Activated B cell treated with CpG ODN at 0.5 μM for 24 hours (primary cell): ENCODE measurements at regions not wholly inside any gene's neighbourhood (a gene's known extent, or its start where the extent isn't known, plus 50 kb on each side); places are given as distances from the start of the nearest gene placed in this dataset.

Experiments used
- ATAC-seq: fragments of 200-7000 bp; cut with Tn5 transposase; one replicate; pipeline ENCODE4 v1.10.0; 2021; ENCODE audit warnings: low read depth, mild to moderate bottlenecking, moderate library complexity
- CTCF ChIA-PET: fragments of 350-600 bp; sonication (Branson Sonifier 250); formaldehyde crosslinking; loops from one replicate; lab custom pipeline; 2021; ENCODE audit warnings: antibody characterized with exemption; lab: Charles Lee
- POLR2A ChIA-PET: fragments of 350-600 bp; sonication (Branson Sonifier 250); formaldehyde crosslinking; loops from one replicate; lab custom pipeline; 2021; ENCODE audit warnings: antibody characterized with exemption; lab: Charles Lee
- DNase-seq: peaks from one replicate; pipeline ENCODE4 v3.0.0; 2022
- H3K27ac Mint-ChIP-seq: one replicate; pipeline ENCODE4 v1.8.0; 2020; ENCODE audit warnings: mixed read lengths
- H3K27me3 Mint-ChIP-seq: one replicate; pipeline ENCODE4 v1.8.0; 2021; ENCODE audit warnings: mixed read lengths
- H3K36me3 Mint-ChIP-seq: one replicate; pipeline ENCODE4 v1.8.0; 2021; ENCODE audit warnings: low read depth, mixed read lengths
- H3K4me1 Mint-ChIP-seq: one replicate; pipeline ENCODE4 v1.8.0; 2021; ENCODE audit warnings: mixed read lengths
- H3K4me3 Mint-ChIP-seq: one replicate; pipeline ENCODE4 v1.8.0; 2020; ENCODE audit warnings: mild to moderate bottlenecking, mixed read lengths
- H3K9me3 Mint-ChIP-seq: one replicate; pipeline ENCODE4 v1.8.0; 2020; ENCODE audit warnings: mixed read lengths
- intact Hi-C: fragments of 100-400 bp; cut with micrococcal nuclease; formaldehyde crosslinking; loops from one replicate; pipeline ENCODE4 v1.15.1; 2024
- TF ChIP-seq, protein P1 (sequence below): fragments of 200-600 bp; IDR thresholded peaks from one replicate; pipeline ENCODE4 v1.8.0; 2022; ENCODE audit warnings: antibody characterized with exemption, mild to moderate bottlenecking

DNA sequence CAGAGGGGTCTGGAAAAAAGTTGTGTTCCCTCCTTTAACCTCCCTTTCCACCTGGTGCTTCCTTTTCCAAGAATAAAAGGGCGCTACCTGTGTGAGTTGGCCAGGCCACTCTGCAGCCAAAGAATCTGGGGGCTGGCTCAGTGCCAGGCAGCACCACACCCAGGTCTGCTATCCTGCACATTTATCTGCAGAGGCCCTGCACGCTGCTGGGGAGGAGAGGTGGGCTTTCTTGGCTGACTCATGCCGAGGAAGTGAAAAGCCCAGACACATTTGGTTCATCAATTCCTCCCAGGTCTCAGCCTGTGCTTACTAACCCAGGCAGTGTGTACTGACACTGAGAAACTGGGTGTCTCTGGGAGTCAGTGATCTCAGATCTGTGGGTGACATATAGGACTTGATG is 79.8 kb upstream of the F3 start:
- Mint-ChIP-seq H3K27ac (no peak overlapping the region), H3K4me3 (no peak overlapping the region), H3K9me3 (peaks cover 6% of the 10 kb centered on the region), H3K36me3 (no peaks in the 10 kb centered on the region), H3K27me3 (peaks cover 6% of the 10 kb centered on the region), H3K4me1 (no peaks in the 10 kb centered on the region)
- no peak for ATAC-seq
- DNase-seq, result no peak
- intact Hi-C loops, result no loop called here
- POLR2A ChIA-PET, result no interaction called here
- TF ChIP-seq, protein P1, sequence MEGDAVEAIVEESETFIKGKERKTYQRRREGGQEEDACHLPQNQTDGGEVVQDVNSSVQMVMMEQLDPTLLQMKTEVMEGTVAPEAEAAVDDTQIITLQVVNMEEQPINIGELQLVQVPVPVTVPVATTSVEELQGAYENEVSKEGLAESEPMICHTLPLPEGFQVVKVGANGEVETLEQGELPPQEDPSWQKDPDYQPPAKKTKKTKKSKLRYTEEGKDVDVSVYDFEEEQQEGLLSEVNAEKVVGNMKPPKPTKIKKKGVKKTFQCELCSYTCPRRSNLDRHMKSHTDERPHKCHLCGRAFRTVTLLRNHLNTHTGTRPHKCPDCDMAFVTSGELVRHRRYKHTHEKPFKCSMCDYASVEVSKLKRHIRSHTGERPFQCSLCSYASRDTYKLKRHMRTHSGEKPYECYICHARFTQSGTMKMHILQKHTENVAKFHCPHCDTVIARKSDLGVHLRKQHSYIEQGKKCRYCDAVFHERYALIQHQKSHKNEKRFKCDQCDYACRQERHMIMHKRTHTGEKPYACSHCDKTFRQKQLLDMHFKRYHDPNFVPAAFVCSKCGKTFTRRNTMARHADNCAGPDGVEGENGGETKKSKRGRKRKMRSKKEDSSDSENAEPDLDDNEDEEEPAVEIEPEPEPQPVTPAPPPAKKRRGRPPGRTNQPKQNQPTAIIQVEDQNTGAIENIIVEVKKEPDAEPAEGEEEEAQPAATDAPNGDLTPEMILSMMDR, result no peak
- CTCF ChIA-PET, result no interaction called here

DNA sequence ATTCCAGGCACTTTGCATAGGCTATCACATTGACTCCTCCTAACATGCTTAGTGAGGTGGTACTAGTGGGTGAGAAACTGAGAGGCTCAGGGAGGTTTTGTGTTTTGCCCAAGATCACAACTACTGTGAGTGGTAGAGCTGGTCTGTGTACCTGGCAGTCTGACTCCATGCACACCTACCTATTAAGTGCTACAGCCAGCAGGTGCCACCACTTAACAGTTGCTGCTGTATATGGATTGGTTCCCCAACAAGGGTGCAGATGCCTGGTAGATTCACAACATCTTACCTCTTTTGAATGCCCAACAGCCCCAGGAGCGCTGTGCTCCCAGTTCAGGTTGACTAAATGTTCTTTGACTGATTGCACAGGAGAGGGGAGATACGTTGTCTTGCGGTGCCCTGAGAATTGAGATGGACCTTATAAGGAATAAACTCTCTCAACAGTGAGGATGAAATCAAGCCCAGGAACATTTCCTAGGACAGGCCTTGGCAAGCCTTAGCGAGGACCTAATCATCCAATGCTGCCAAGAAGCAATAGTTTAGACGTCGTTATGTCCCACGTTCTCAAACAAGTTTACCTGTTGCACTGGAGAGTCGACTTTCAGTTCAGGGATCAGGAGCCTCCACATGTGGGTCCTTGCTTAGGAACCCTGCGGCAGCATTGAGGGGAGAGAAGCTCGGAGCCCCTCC is 78.9 kb upstream of the F3 start:
- Mint-ChIP-seq H3K27me3 (peaks cover 6% of the 10 kb centered on the region), H3K9me3 (peaks cover 6% of the 10 kb centered on the region), H3K4me3 (no peak overlapping the region), H3K4me1 (no peaks in the 10 kb centered on the region), H3K27ac (no peak overlapping the region), H3K36me3 (no peaks in the 10 kb centered on the region)
- no peak for DNase-seq
- no peak for ATAC-seq
- intact Hi-C loops, result no loop called here
- TF ChIP-seq, protein P1, result no peak
- CTCF ChIA-PET, result no interaction called here
- POLR2A ChIA-PET, result no interaction called here

DNA sequence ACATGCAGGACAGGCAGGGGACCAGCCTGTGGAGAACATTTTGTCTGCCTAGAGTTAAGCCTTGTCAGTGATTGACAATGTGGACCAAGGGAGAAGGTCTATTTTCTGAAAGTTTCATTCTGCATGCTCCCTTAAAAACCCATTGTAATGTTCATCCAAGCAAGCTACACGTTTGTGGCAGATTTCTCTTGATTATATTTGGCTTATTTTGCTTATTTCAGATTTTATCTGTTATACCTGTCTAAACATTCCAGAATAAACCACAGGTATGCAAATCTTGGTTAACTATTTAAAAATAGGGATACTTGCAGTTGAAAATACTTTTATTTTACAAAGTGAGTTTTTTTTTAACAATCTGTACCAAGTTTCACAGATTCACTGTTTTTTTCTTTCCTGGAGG is 78.2 kb upstream of the F3 start:
- ATAC-seq, result no peak
- DNase-seq, result no peak
- TF ChIP-seq, protein P1, result no peak
- ChIA-PET CTCF (no interaction called here), POLR2A (no interaction called here)
- Mint-ChIP-seq H3K27ac (no peak overlapping the region), H3K9me3 (peaks cover 6% of the 10 kb centered on the region), H3K4me1 (no peaks in the 10 kb centered on the region), H3K36me3 (no peaks in the 10 kb centered on the region), H3K4me3 (no peak overlapping the region), H3K27me3 (peaks cover 6% of the 10 kb centered on the region)
- intact Hi-C loops, result no loop called here

DNA sequence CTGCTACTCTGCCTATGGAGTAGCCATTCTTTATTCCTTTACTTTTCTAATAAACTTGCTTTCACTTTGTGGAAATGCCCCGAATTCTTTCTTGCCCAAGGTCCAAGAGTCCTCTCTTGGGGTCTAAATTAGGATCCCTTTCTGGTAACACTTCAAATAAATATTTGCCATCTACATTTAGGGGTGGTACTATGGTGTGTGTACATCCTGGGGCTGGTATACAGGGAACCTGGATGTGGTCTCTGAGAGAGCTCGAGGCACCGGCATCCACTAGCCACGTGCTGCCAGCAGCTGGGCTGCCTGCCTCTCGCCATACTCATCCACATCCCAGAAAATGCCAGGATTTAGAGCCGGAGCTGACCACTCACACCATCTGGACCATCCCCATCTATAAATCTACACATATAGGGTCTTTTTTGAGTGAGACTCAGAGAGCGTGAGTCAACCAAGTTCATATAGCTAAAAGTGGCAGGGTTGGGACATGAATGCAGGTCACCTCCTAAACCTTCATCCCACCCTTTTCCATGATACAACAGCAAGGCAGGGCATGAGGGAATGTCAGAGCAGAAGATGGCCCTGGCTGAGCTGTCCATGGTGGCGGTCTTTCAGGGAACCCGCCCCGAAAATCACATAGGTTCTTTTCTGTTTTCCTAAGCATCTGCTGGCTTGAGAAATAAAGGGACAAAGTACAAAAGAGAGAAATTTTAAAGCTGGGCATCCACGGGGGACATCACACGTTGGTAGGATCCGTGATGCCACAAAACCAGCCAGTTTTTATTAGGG is 76.6 kb upstream of the F3 start:
- Mint-ChIP-seq H3K4me3 (no peak overlapping the region), H3K9me3 (peaks cover 6% of the 10 kb centered on the region), H3K27me3 (peaks cover 6% of the 10 kb centered on the region), H3K36me3 (no peaks in the 10 kb centered on the region), H3K27ac (no peak overlapping the region), H3K4me1 (no peaks in the 10 kb centered on the region)
- TF ChIP-seq, protein P1, result no peak
- no peak for DNase-seq
- ATAC-seq, result no peak
- ChIA-PET POLR2A (no interaction called here), CTCF (no interaction called here)
- intact Hi-C loops, result no loop called here

DNA sequence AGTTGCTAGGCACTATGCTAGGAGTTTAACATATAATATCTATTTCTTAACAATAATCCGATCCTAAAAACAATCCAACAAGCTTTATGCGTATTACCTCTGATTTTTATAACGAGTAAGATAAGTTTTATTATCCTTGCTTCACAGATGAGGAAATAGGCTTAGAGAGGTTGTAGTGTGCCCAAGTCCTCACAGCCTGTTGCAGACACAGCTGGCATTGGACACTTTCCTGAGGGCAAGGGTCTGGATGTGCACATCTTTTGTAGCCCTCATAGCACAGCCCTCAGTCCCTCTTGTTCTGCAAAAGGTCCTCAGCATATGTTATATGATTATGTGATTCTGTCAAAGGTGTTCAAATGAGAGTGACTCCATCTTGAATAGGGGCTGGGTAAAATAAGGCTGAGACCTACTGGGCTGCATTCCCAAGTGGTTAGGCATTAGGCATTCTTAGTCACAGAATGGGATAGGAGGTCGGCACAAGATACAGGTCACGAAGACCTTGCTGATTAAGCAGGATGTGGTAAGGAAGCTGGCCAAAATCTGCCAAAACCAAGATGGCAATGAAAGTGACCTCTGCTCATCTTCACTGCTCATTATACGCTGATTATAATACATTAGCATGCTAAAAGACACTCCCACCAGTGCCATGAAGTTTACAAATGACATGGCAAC is 75.7 kb upstream of the F3 start:
- ChIA-PET POLR2A (no interaction called here), CTCF (no interaction called here)
- no peak for DNase-seq
- Mint-ChIP-seq H3K4me3 (no peak overlapping the region), H3K27me3 (peaks cover 6% of the 10 kb centered on the region), H3K36me3 (no peaks in the 10 kb centered on the region), H3K27ac (no peak overlapping the region), H3K4me1 (no peaks in the 10 kb centered on the region), H3K9me3 (peaks cover 6% of the 10 kb centered on the region)
- intact Hi-C loops, result no loop called here
- TF ChIP-seq, protein P1, result no peak
- no peak for ATAC-seq
